Heart left ventricle (tissue), 16 donors: ENCODE measurements at regions not wholly inside any gene's neighbourhood (a gene's known extent, or its start where the extent isn't known, plus 50 kb on each side); places are given as distances from the start of the nearest gene placed in this dataset.
"Not testable (repeated sequence)": the region's sequence is repeated elsewhere in the genome, so short reads cannot be mapped to it uniquely, and the experiment has no call there.

Experiments
- ATAC-seq, 4 donors: fragments of 200-7000 bp; cut with Tn5 transposase; one replicate each; pipeline ENCODE4 v1.9.1; 2020 to 2022; ENCODE audit warnings: moderate library complexity in 4 of 4, mild to moderate bottlenecking in 3 of 4, moderate number of reproducible peaks in 1 of 4
- DNase-seq, 5 donors: peaks; one replicate each; pipeline ENCODE4 v3.0.0-alpha.2; 2020
- H3K27ac ChIP-seq, 12 donors: fragments of 200-600 bp; sonication (generic) in 4 of 12; one replicate each; pipeline versions ENCODE4 v1.5.0 to v1.8.0; 2016 to 2022; ENCODE audit warnings: mild to moderate bottlenecking in 2 of 12
- H3K27me3 ChIP-seq, 9 donors: fragments of 200-600 bp; sonication (generic) in 2 of 9; one replicate each; pipeline versions ENCODE4 v1.5.1 to v1.8.0; 2016 to 2022; ENCODE audit warnings: mild to moderate bottlenecking in 3 of 9
- H3K36me3 ChIP-seq, 9 donors: fragments of 200-600 bp; sonication (generic) in 2 of 9; one replicate each; pipeline versions ENCODE4 v1.5.0 to v1.8.0; 2018 to 2022; ENCODE audit warnings: mild to moderate bottlenecking in 2 of 9
- H3K4me1 ChIP-seq, 12 donors: fragments of 200-600 bp; sonication (generic) in 4 of 12; one replicate each; pipeline versions ENCODE4 v1.5.0 to v1.8.0; 2016 to 2022; ENCODE audit warnings: mild to moderate bottlenecking in 3 of 12
- H3K4me3 ChIP-seq, 12 donors: fragments of 200-600 bp; sonication (generic) in 4 of 12; one replicate each; pipeline versions ENCODE4 v1.5.0 to v1.8.0; 2017 to 2022; ENCODE audit warnings: mild to moderate bottlenecking in 9 of 12, moderate library complexity in 4 of 12
- H3K9me3 ChIP-seq, 12 donors: fragments of 200-600 bp; sonication (generic) in 4 of 12; one replicate each; pipeline versions ENCODE4 v1.5.0 to v1.8.0; 2016 to 2022; ENCODE audit warnings: mild to moderate bottlenecking in 1 of 12
- POLR2A ChIP-seq, 2 donors: fragments of 450-650 bp; IDR thresholded peaks; one replicate each; pipeline ENCODE4 v1.6.1; 2017; ENCODE audit warnings: antibody characterized with exemption in 2 of 2, mild to moderate bottlenecking in 2 of 2, moderate library complexity in 2 of 2
- WGBS, 4 donors: extraction: QIAGEN DNeasy Blood & Tissue Kit in 2 of 4; methylation state at CpG; one replicate each; pipeline versions ENCODE4 v1.1.5 to v1.1.7; 2013 to 2018; 5-methylcytosine and 5-hydroxymethylcytosine counted together
- intact Hi-C, 10 donors: fragments of 100-400 bp; cut with DNase I; formaldehyde crosslinking; loops; one replicate each; pipeline versions ENCODE4 v1.11.1 to v1.14.2; 2022
- TF ChIP-seq, protein P1 (sequence below), 12 donors: fragments of 200-600 bp; sonication (generic) in 4 of 12; IDR thresholded peaks; one replicate each; pipeline versions ENCODE4 v1.5.0 to v1.8.0; 2018 to 2022; ENCODE audit warnings: antibody characterized with exemption in 12 of 12, mild to moderate bottlenecking in 5 of 12
- donor health status: ischemic (EF 13 %, LVEDD 7.1; RV severe dilation, severe dysfunction).
- donor health status: healthy with polysubstance abuse.
- donor health status: DM: no; HTN: yes; CAD: no.
- donor health status: DM: no; HTN: no; CAD: no.
- donor health status: ischemic (EF 25% LVEDD 6.9; RV normal size, moderate dysfunction).
- donor health status: ischemic (EF 25% LVEDD 5.7; RV mildly dilated, moderate dysfunction).
- donor health status: healthy.
- donor health status: DM: yes; HTN: yes; CAD: no.
- donor health status: ischemic (EF 35%, LVEDD 5.7; RV mildly dilated, moderate dysfunction).
- donor health status: nonischemic (EF 11% LVEDD 7.7; RV severe dilation, severe dysfunction).
- donor health status: DM: yes; HTN: yes; CAD: no.
- donor health status: PGD.
- donor health status: ischemic (EF 29% LVEDD 5.4; RV normal size, mild dysfunction).
- donor health status: nonischemic (EF 23%, LVEDD 6.1; RV moderate dilation, normal function).

DNA sequence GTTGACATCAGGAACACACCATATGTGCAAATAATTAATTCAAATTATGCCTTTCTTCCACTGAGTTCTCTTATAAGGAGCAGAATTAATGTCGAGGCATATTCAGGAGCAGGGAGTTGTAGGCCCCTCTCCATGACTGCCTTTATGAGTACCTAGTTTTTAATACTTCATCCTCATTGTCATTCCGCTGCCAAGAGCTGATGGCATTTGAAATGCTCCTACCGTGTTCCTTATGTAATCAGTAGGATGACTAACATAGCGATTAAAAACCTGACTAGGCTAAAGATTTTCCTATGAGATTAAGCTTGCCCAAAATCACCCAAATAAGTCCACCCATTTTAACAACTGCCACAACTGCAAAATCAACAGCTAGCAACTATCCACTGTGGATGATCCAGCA is 220.6 kb downstream of the DHX15 start:
- Histone ChIP-seq H3K4me3 (no peak overlapping the region), H3K4me1 (no peaks in the 10 kb centered on the region), H3K9me3 (no peaks in the 10 kb centered on the region), H3K36me3 (no peaks in the 10 kb centered on the region), H3K27ac (no peak overlapping the region), H3K27me3 (no peaks in the 10 kb centered on the region)
- intact Hi-C loops = no loop called here
- ATAC-seq (no peak), DNase-seq (no peak)
- no peak for TF ChIP-seq POLR2A (IDR thresholded peaks at IDR 0.05)
- TF ChIP-seq, protein P1, sequence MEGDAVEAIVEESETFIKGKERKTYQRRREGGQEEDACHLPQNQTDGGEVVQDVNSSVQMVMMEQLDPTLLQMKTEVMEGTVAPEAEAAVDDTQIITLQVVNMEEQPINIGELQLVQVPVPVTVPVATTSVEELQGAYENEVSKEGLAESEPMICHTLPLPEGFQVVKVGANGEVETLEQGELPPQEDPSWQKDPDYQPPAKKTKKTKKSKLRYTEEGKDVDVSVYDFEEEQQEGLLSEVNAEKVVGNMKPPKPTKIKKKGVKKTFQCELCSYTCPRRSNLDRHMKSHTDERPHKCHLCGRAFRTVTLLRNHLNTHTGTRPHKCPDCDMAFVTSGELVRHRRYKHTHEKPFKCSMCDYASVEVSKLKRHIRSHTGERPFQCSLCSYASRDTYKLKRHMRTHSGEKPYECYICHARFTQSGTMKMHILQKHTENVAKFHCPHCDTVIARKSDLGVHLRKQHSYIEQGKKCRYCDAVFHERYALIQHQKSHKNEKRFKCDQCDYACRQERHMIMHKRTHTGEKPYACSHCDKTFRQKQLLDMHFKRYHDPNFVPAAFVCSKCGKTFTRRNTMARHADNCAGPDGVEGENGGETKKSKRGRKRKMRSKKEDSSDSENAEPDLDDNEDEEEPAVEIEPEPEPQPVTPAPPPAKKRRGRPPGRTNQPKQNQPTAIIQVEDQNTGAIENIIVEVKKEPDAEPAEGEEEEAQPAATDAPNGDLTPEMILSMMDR (IDR thresholded peaks at IDR 0.05) = no peak
- WGBS, 4 donors = 84 to 88% (median 85%) methylated on average over 4 of the region's 4 CpGs

DNA sequence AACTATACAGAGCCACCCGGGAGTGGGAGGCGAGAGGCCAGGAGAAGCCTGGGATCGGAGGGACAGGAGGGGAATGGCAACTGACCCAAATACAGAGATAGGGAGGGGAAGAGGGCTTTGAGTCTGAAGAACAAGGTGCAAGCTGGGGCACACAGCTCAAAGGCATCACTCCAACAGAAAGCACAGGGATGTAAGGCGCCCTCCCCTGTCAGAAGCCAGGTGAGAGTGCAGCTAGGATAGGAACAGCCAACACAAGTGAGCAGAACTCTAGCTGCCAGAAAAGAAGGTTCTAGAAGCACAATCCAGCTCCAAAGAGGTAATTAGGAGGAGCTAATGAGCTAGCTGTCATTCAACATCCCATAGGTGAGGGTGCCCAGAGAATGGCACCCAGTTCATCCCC is 232.2 kb downstream of the DHX15 start:
- DNase-seq (no peak), ATAC-seq (no peak)
- Histone ChIP-seq H3K9me3 (no peaks in the 10 kb centered on the region), H3K27ac (no peak overlapping the region), H3K4me1 (no peaks in the 10 kb centered on the region), H3K4me3 (no peak overlapping the region), H3K27me3 (no peaks in the 10 kb centered on the region), H3K36me3 (no peaks in the 10 kb centered on the region)
- no peak for TF ChIP-seq POLR2A (IDR thresholded peaks at IDR 0.05)
- TF ChIP-seq, protein P1 (IDR thresholded peaks at IDR 0.05) = no peak
- intact Hi-C loops = no loop called here
- WGBS, 4 donors = 79 to 92% (median 92%) methylated on average over 4 of the region's 4 CpGs

DNA sequence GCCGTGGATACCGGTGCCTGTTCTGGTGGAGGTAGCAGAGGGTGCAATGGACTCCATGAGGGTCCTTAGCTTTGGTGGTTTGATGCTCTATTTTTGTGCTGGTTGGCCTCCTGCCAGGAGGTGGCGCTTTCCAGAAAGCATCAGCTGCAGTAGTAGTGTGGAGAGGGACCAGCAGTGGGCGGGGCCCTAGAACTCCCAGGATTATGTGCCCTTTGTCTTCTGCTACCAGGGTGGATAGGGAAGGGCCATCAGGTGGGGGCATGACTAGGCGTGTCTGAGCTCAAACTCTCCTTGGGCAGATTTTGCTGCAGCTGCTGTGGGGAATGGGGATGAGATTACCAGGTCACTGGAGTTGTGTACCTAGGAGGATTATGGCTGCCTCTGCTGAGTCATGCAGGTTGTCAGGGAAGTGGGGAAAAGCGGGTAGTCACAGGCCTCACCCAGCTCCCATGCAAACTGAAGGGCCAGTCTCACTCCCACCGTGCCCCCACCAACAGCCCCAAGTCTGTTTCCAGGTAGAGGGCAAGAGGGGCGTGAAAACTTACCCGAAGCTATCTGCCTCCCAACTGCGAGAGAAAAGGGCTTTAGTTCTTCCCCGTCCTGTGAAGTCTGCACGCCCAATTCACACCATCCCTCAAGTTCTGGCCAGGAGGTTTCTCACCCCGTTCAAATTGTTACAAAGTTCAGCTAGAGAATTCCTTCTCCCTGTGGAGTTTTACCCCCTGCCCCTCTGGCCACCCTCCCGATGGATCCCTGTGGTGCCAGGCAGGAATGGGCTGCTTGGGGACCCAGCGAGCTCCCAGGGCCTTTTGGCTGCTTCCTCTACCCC is 235.0 kb downstream of the DHX15 start:
- WGBS, 4 donors = 85 to 90% (median 90%) methylated on average over 15 of the region's 15 CpGs
- H3K9me3 ChIP-seq, H3K27me3 ChIP-seq, H3K4me1 ChIP-seq, ATAC-seq, H3K27ac ChIP-seq, intact Hi-C loops, H3K4me3 ChIP-seq, H3K36me3 ChIP-seq, DNase-seq: not testable (repeated sequence)

DNA sequence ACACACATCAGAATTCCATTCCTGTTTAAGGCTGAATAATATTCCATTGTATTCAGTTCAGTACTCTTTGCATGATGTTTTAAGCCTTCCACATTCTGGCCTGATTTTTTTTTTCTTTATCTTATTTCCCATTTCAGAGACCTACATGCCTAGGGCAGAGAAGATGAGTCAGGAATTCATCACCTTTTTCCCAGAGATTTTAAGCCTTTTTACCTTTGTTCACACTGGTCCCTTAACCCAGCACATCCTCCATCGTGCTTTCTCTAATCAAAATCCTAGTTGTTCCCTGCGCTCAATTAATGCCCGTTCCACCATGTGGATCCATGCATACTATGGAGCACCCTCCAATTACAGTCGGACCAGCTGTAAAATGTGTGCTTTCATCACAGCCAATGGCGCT is 245.1 kb downstream of the DHX15 start:
- DNase-seq = no peak
- Histone ChIP-seq H3K27me3 (no peaks in the 10 kb centered on the region), H3K36me3 (no peaks in the 10 kb centered on the region), H3K9me3 (no peaks in the 10 kb centered on the region), H3K4me3 (no peak overlapping the region), H3K4me1 (no peaks in the 10 kb centered on the region), H3K27ac (no peak overlapping the region)
- WGBS, 4 donors = 89 to 96% (median 94%) methylated on average over 5 of the region's 5 CpGs
- intact Hi-C loops = no loop called here
- TF ChIP-seq, protein P1 (IDR thresholded peaks at IDR 0.05) = no peak
- no peak for TF ChIP-seq POLR2A (IDR thresholded peaks at IDR 0.05)
- ATAC-seq = no peak
